ENCODE measurements at regions not wholly inside any gene's neighbourhood (a gene's known extent, or its start where the extent isn't known, plus 50 kb on each side); places are given as distances from the start of the nearest gene placed in this dataset.

DNA sequence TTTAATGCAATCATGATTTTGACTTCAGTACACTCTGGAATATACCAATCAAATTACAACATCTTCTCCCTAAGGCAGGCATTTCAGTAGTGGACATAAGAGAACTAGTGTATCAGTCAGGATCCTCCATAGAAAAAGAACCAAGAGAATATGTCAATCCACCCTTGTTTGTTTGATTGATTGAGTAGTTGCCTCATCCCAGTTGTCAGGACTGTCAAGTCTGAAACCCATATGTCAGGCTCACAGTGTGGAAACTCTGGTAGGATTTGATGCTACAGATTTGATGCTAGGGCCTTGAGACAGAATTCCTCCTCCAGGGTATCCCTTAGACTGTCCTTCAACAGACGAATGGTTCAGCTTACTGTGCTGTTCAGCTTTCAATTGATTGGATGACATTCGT lies 375.0 kb downstream of the ETS1 start:
- Mint-ChIP-seq H3K4me1 (peaks cover 0 to 3% of the 10 kb centered on the region in 2 donors), H3K27ac (no peak overlapping the region), H3K27me3 (no peaks in the 10 kb centered on the region), H3K4me3 (no peak overlapping the region), H3K9me3 (peaks cover 0 to 1% of the 10 kb centered on the region in 2 donors), H3K36me3 (no peaks in the 10 kb centered on the region)
- DNase-seq (no peak), ATAC-seq (replicated peaks) (no peak)

DNA sequence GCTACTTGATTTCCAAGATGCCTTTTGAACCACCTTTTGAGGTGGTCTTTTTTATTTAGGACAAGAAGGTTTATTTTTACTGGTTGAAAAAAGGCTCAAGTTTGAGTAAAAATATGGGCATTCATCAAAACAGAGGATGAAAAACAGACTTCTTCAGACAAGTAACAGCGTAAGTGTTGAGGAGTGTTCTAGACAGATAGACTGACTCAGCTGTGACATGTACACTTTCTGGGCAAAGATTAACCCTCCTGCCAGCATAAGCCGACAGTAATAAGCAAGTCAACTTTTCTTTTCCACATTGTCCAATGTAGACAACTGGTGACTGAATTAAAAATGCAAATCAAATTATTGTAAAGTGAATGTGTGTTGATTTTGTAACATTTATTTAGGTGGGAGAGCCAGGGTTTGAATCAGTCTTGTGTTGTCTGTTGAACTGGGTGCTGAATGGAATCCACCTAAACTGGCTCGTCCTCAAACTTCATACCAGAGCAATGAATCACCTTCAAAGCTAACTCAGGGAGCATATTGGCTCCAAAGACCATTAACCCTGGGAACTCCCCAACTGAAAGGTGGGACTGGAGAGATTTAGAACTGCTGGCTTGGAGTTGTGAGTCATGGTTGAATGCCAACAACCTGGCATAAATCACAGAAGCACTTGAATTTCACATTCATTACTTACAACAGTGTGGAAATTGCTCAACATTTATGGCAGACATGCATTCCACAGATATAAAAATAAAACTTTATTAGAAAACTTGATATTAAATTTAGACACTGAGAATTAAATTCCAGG lies 377.0 kb downstream of the ETS1 start:
- Mint-ChIP-seq H3K4me1 (peaks cover 0 to 3% of the 10 kb centered on the region in 2 donors), H3K27ac (no peak overlapping the region), H3K27me3 (no peaks in the 10 kb centered on the region), H3K4me3 (no peak overlapping the region), H3K9me3 (peaks cover 4 to 5% of the 10 kb centered on the region in 2 donors), H3K36me3 (peaks cover 0 to 2% of the 10 kb centered on the region in 2 donors)
- no peak for DNase-seq
- no peak for ATAC-seq (replicated peaks)

DNA sequence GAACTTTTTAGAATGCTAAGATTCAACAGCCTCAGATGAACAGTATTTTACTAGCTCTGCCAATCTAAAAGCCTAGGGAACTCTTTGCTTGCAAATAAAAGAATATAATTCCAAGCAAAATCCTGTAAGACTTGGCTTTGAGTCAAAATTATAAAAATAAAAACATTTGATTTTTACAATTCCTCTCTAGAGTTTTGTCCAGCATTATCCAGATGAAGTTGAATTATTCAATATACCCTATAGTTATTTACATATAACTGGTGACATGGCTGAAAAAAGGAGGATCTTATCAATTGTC lies 378.3 kb downstream of the ETS1 start:
- Mint-ChIP-seq H3K27me3 (no peaks in the 10 kb centered on the region), H3K4me1 (peaks cover 0 to 3% of the 10 kb centered on the region in 2 donors), H3K4me3 (no peak overlapping the region), H3K36me3 (peaks cover 0 to 2% of the 10 kb centered on the region in 2 donors), H3K27ac (no peak overlapping the region), H3K9me3 (peaks cover 3 to 4% of the 10 kb centered on the region in 2 donors)
- no peak for DNase-seq
- ATAC-seq (replicated peaks): no peak

DNA sequence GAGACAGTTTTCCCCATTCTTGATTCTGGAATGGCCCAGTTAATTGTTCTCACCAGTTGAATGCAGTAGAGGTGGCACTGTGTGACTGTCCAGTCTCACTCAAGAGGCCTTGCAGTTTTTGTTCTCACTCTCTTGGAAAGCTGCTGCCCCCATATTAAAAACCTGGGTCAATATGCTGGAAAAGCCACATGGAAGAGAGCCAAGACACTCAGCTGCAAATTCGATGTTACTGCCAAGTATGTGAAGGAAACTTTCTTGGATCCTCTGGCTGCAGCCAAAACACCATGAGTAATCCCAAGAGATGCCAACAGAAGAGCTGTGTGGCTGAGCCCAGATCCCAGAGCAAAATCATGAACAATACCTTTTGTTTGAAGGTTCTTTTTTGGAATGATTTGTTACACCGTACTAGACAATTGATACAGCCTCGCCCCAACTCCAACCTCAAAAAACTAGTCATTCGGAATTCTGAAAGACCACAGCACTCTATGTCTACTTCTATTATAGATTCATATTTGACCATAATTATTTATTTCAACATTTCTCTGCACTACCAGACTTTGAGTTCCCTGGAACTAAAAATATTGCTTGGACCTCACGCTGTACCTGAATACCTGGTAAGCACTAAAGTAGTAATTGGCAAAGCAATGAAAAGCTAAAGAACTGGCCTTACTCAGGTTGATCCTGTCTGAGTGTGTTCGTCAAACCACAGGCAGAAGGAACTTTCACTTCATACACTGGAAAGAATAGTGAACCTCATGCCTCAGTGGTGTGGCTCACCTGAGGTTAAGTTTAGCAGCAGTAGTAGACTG lies 378.8 kb downstream of the ETS1 start:
- H3K36me3 Mint-ChIP-seq: peaks cover 0 to 2% of the 10 kb centered on the region in 2 donors
- H3K4me1 Mint-ChIP-seq: peaks cover 0 to 3% of the 10 kb centered on the region in 2 donors
- no peak overlapping the region for H3K27ac Mint-ChIP-seq
- no peak overlapping the region for H3K4me3 Mint-ChIP-seq
- H3K9me3 Mint-ChIP-seq: peaks cover 3 to 4% of the 10 kb centered on the region in 2 donors
- ATAC-seq (replicated peaks) (no peak), DNase-seq (no peak)
- no peaks in the 10 kb centered on the region for H3K27me3 Mint-ChIP-seq

DNA sequence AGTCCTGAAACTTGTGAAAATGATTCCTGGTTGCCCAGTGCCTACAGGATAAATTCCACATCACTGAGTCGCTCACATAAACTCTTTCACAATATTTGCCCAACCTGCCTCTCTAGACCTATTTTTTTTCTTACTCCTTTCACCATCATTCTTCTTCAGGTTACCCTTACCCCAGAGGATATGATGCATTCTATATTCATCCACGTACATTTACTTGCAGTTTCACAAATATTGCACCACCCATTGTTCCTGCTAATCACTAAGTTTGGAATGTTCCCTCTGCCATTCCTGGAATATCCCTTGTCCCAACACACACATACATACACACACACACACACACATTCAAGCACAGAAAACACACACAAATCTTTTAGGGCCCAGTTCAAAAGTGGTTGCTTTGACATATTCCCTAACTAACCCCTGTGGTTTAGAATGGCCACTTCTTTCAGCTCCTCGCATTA lies 379.5 kb downstream of the ETS1 start:
- no peak for DNase-seq
- H3K27ac Mint-ChIP-seq: no peak overlapping the region
- H3K4me1 Mint-ChIP-seq: peaks cover 0 to 3% of the 10 kb centered on the region in 2 donors
- no peak overlapping the region for H3K4me3 Mint-ChIP-seq
- no peaks in the 10 kb centered on the region for H3K27me3 Mint-ChIP-seq
- H3K36me3 Mint-ChIP-seq: peaks cover 0 to 2% of the 10 kb centered on the region in 2 donors
- H3K9me3 Mint-ChIP-seq: peaks cover 3 to 4% of the 10 kb centered on the region in 2 donors
- ATAC-seq (replicated peaks): no peak

DNA sequence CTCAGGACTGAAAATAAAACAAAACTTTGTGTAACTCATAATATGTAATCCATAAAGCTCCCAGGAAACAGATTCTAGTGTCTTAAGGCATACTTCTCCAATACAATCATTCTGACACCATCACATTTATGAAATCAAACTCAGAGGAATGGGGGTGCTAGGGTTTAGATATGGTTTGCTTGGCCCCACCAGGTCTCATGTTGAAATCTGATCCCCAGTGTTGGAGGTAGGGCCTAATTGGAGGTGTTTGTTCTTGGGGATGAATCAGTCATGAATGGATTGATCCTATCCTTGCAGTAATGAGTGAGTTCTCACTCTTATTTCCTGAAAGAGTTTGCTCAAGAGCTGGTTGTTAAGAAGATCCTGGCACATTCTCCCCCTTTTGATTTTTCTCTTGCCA lies 380.9 kb downstream of the ETS1 start:
- no peak overlapping the region for H3K4me3 Mint-ChIP-seq
- H3K27ac Mint-ChIP-seq: no peak overlapping the region
- peaks cover 3 to 4% of the 10 kb centered on the region in 2 donors for H3K9me3 Mint-ChIP-seq
- ATAC-seq (replicated peaks) (no peak), DNase-seq (no peak)
- H3K4me1 Mint-ChIP-seq: peaks cover 3 to 5% of the 10 kb centered on the region in 2 donors
- H3K27me3 Mint-ChIP-seq: no peaks in the 10 kb centered on the region
- H3K36me3 Mint-ChIP-seq: peaks cover 0 to 2% of the 10 kb centered on the region in 2 donors

DNA sequence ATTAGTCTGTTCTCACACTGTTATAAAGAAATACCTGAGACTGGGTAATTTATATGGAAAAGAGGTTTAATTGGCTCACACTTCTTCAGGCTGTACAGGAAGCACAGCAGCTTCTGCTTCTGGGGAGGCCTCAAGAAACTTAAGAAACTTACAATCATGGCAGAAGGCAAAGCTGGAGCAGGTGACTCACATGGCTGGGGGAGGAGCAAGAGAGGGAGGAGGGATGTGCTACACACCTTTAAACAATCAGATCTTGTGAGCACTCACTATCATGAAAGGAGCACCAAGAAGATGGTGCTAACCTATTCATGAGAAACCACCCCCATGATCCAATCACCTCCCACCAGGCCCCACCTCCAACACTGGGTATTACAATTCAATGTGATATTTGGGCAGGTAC lies 381.6 kb downstream of the ETS1 start:
- no peak for DNase-seq

DNA sequence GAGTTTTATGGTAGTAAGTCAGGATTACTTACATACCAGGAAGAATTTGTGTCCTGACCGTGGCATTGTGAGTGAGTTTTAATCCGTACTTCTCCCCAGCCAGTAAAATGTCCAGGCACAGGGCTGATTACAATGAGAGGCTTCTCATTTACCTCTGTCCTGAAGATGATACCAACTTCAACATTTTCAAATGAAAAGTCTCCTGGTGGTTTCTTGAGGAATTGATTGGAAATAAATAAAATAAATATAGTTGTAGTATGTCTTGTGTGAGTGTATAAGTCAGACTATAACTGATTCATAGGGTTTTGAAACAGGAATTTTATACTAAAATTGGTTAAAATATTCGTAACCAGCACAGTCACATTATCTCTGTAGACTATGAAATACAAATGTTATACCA lies 382.5 kb downstream of the ETS1 start:
- Mint-ChIP-seq H3K36me3 (peaks cover 0 to 2% of the 10 kb centered on the region in 2 donors), H3K27me3 (no peaks in the 10 kb centered on the region), H3K9me3 (peaks cover 3 to 4% of the 10 kb centered on the region in 2 donors), H3K4me3 (no peak overlapping the region), H3K27ac (no peak overlapping the region), H3K4me1 (peaks cover 3 to 6% of the 10 kb centered on the region in 2 donors)
- no peak for DNase-seq
- ATAC-seq (replicated peaks): no peak

More for the DNA sequence above, 381.6 kb downstream of the ETS1 start:
- ATAC-seq (replicated peaks): no peak
- no peaks in the 10 kb centered on the region for H3K27me3 Mint-ChIP-seq
- H3K9me3 Mint-ChIP-seq: peaks cover 3 to 4% of the 10 kb centered on the region in 2 donors
- H3K36me3 Mint-ChIP-seq: peaks cover 0 to 2% of the 10 kb centered on the region in 2 donors
- no peak overlapping the region for H3K27ac Mint-ChIP-seq
- no peak overlapping the region for H3K4me3 Mint-ChIP-seq
- H3K4me1 Mint-ChIP-seq: peaks cover 3 to 6% of the 10 kb centered on the region in 2 donors

DNA sequence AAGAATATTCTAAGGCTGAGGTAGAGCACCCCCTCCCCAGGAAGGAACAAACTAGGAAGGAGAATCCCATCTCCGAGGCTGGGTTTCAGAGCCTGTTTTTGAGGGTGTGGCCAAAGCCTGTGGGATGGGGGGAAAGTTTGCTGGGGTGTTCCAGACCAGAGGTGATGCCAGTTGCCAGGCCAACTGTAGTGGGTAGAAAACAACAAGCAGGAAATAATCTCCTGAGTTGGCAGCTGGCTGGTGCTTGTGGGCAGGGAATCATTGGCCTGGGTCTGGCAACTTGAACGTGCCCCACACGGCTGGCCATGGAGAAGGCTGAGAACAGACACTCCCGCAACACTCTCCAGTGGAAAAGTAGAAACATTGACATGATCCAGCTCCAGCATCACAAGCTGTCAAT lies 385.6 kb downstream of the ETS1 start:
- H3K27ac Mint-ChIP-seq: no peak overlapping the region
- H3K4me3 Mint-ChIP-seq: no peak overlapping the region
- H3K36me3 Mint-ChIP-seq: peaks cover 0 to 2% of the 10 kb centered on the region in 2 donors
- H3K27me3 Mint-ChIP-seq: no peaks in the 10 kb centered on the region
- DNase-seq: no peak
- ATAC-seq (replicated peaks): no peak
- H3K9me3 Mint-ChIP-seq: peaks cover 2 to 3% of the 10 kb centered on the region in 2 donors
- peaks cover 0 to 6% of the 10 kb centered on the region in 2 donors for H3K4me1 Mint-ChIP-seq

DNA sequence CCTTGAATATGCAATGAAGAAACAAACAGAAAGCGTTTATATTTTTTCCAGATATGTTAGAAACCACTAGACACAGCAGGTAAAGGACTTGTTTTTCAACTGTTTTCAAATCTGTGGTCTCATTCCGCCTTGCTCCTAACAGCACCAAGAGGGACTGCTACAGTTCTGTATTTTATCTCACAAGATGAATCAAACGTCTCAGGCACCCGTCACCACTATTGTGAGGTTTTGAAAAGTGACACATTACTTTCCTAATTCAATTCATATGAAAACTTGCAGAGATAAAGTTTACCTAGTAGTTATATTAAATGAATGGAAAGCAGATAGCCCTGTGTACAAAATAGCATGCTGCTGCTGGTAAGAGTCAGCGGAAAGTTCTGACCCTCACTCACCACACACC lies 386.3 kb downstream of the ETS1 start:
- Mint-ChIP-seq H3K4me3 (no peak overlapping the region), H3K27ac (no peak overlapping the region)

DNA sequence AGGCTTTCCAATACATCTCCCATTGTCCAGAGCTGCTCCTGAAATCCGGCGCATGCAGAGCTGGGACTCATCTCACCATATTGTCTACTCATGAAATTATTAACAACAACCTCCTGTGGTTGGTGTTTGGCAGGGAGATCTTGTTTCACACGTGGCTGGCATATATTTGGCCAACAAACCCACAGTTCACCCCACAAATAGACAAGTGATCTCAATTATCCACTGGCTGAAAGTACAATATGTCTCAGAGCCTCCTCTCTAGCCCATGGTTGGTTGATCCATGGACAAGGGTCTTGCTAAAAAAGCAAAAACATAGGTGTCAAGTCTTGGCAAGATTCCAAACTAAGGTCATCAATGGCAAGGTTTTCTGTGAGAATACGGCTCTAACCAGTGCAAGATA lies 386.9 kb downstream of the ETS1 start:
- Mint-ChIP-seq H3K27me3 (no peaks in the 10 kb centered on the region), H3K4me3 (no peak overlapping the region), H3K36me3 (no peaks in the 10 kb centered on the region), H3K27ac (no peak overlapping the region), H3K9me3 (no peaks in the 10 kb centered on the region), H3K4me1 (peaks cover 0 to 6% of the 10 kb centered on the region in 2 donors)
- ATAC-seq (replicated peaks) (no peak), DNase-seq (no peak)

More for the DNA sequence above, 386.3 kb downstream of the ETS1 start:
- no peak for ATAC-seq (replicated peaks)
- H3K9me3 Mint-ChIP-seq: no peaks in the 10 kb centered on the region
- H3K4me1 Mint-ChIP-seq: peaks cover 0 to 6% of the 10 kb centered on the region in 2 donors
- no peaks in the 10 kb centered on the region for H3K27me3 Mint-ChIP-seq
- DNase-seq: no peak
- H3K36me3 Mint-ChIP-seq: no peaks in the 10 kb centered on the region

DNA sequence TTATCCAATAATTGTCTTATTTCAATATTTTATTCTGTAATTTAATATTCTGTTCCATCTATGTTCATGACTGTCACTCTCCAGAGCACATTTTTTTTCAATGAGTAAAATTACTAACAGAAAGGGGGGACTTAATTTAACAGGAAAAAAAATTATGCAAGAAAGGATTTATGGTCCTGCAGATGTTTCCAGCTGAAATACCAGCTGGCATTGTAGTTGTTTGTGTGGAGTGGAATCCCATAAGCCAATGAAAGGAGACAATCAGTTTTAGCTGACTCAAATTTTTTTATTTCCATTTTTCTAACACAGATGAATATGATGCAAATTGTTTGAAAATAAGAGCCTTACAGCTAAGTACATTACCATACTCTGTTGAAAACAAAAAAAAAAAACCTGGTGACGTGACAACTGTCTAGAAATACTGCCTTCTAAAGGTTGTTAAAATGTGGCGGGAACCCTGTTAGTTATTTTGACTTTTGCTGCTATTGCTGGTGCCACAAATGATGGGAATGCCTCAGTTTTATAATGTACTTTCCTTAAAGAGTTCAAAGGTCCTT lies 389.1 kb downstream of the ETS1 start:
- H3K9me3 Mint-ChIP-seq: no peaks in the 10 kb centered on the region
- H3K36me3 Mint-ChIP-seq: no peaks in the 10 kb centered on the region
- no peak overlapping the region for H3K27ac Mint-ChIP-seq
- ATAC-seq (replicated peaks) (no peak), DNase-seq (no peak)
- no peaks in the 10 kb centered on the region for H3K27me3 Mint-ChIP-seq
- peaks cover 9 to 25% of the 10 kb centered on the region in 2 donors for H3K4me1 Mint-ChIP-seq
- H3K4me3 Mint-ChIP-seq: no peak overlapping the region

DNA sequence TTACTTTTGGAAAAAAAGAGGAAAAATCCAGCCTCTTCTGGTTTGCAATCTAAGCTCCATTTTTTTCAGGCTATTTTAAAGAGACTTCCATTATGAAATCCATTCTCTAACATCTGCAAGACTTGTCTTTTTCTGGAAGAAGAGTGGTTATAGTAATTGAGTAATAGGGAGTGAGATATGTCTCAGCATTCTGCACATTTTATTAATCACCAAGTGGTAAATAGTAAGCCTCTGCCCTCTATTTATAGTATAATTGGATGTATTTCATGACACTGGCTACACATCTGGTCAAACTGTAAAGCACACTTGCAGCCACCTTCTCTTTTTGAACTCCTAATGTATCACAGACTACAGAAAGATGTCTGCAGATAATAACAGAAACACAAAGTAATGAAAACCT lies 391.1 kb downstream of the ETS1 start:
- H3K4me1 Mint-ChIP-seq: peaks cover 9 to 18% of the 10 kb centered on the region in 2 donors
- no peak for DNase-seq
- no peaks in the 10 kb centered on the region for H3K27me3 Mint-ChIP-seq
- no peak overlapping the region for H3K27ac Mint-ChIP-seq
- no peaks in the 10 kb centered on the region for H3K36me3 Mint-ChIP-seq
- H3K4me3 Mint-ChIP-seq: no peak overlapping the region
- no peak for ATAC-seq (replicated peaks)
- H3K9me3 Mint-ChIP-seq: no peaks in the 10 kb centered on the region

DNA sequence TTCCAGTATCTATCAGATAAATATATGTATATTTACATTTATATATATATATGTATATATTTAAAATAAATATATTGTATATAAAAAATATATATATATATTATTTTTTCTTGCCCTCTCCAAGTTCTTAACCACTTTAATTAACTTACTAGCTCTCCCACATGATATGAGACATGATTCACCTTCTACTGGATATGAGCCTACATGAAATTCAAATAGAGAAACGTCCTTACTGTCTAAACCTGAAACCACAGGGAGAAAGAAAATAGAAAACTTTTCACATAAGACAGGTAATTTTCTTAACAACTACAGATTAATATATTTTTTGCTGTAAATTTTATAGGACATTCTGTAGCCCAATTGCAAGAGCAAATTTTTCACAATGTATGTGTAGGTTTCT lies 391.6 kb downstream of the ETS1 start:
- H3K4me1 Mint-ChIP-seq: peaks cover 9 to 18% of the 10 kb centered on the region in 2 donors
- H3K4me3 Mint-ChIP-seq: no peak overlapping the region
- no peak for ATAC-seq (replicated peaks)
- no peaks in the 10 kb centered on the region for H3K27me3 Mint-ChIP-seq
- H3K27ac Mint-ChIP-seq: no peak overlapping the region
- no peaks in the 10 kb centered on the region for H3K36me3 Mint-ChIP-seq
- no peak for DNase-seq
- no peaks in the 10 kb centered on the region for H3K9me3 Mint-ChIP-seq
